ENCODE measurements at regions not wholly inside any gene's neighbourhood (a gene's known extent, or its start where the extent isn't known, plus 50 kb on each side); places are given as distances from the start of the nearest gene placed in this dataset.
A peak's percentile ranks its signal among the peaks of the same experiment; 100 is the strongest.

DNA sequence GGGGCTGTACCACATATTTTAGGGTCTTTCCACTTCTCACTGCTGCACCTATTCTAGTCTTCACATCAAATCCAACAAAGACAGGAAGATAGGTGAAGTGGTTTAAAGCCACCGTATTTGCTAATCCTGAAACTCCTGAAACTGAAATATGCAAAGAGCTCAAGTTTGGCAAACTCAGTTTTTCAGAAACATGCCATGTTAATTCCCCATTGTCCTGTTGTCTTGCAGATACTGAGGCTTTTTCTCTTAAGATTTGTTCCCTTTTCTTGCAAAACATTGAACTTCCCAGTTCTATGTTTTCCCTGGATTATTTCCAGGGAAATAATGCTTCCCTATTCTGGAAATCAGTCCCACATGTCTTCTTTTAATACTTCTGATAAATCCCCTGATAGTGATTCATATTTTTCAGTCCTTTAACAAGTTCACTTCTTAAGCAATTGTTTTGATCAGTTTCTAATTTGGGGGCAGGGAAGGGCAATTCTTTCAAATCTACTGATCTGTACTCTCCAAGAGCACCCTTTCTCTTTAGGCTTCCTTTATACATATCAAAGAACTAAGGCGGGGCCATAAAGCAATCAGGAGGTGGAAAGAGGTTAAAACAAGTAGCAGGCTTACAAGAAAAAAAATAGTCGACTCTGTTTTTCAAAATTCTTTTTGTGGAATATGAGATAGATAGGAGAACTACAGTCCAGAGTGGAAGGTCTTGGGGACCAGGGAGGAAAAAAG lies 648.5 kb downstream of the BNC2 start:
- Histone ChIP-seq H3K14ac (ENCODE audit: insufficient read depth, low read length) (no peak overlapping the region), H2BK120ac (ENCODE audit: low read depth, low read length, poor library complexity, severe bottlenecking) (no peak overlapping the region), H3K23ac (ENCODE audit: insufficient read length, low read depth, low read length) (no peak overlapping the region), H2AK5ac (ENCODE audit: insufficient read length, low read length) (no peak overlapping the region), H3K23me2 (ENCODE audit: insufficient read length, low read depth, low read length, poor library complexity, severe bottlenecking) (no peaks in the 10 kb centered on the region), H2AFZ (ENCODE audit: low read length) (no peak overlapping the region), H3K79me1 (ENCODE audit: insufficient read depth, low read depth, low read length, poor library complexity, severe bottlenecking) (no peaks in the 10 kb centered on the region), H4K91ac (ENCODE audit: insufficient read length, low read depth, low read length) (no peak overlapping the region), H3K9ac (ENCODE audit: extremely low read depth, insufficient read length, low read length) (no peak overlapping the region), H3K4ac (ENCODE audit: low read depth, low read length) (no peak overlapping the region), H4K5ac (ENCODE audit: insufficient read length, low read depth, low read length) (no peak overlapping the region), H3K9me3 (ENCODE audit: control insufficient read depth, low read depth, low read length) (no peaks in the 10 kb centered on the region), H3K4me2 (ENCODE audit: insufficient read depth, insufficient read length, low read length) (no peak overlapping the region), H3K79me2 (ENCODE audit: insufficient read depth, low read length) (no peaks in the 10 kb centered on the region), H2BK12ac (ENCODE audit: insufficient read length, low read depth, low read length) (no peak overlapping the region), H3T11ph (ENCODE audit: low read length) (no peak overlapping the region), H3K56ac (ENCODE audit: insufficient read length, low read depth, low read length) (no peak overlapping the region), H4K8ac (replicated peaks; ENCODE audit: insufficient read length, low read depth, low read length) (no peak overlapping the region), H3K4me1 (ENCODE audit: insufficient read depth, low read length) (peaks cover 2% of the 10 kb centered on the region; the same call in 1 of the 2 replicates), H2BK5ac (ENCODE audit: insufficient read length, low read length) (no peak overlapping the region), H4K20me1 (ENCODE audit: control insufficient read depth, insufficient read depth, insufficient read length) (no peaks in the 10 kb centered on the region), H3K27ac (ENCODE audit: insufficient read length, low read depth, low read length) (no peak overlapping the region), H3K27me3 (ENCODE audit: insufficient read depth, low read length) (no peaks in the 10 kb centered on the region), H2BK15ac (ENCODE audit: low read depth, low read length) (no peak overlapping the region), H3K18ac (ENCODE audit: insufficient read length, low read depth, low read length) (no peak overlapping the region), H2BK20ac (ENCODE audit: low read depth, low read length, poor library complexity, severe bottlenecking) (no peak overlapping the region)
- TF ChIP-seq, protein P1, sequence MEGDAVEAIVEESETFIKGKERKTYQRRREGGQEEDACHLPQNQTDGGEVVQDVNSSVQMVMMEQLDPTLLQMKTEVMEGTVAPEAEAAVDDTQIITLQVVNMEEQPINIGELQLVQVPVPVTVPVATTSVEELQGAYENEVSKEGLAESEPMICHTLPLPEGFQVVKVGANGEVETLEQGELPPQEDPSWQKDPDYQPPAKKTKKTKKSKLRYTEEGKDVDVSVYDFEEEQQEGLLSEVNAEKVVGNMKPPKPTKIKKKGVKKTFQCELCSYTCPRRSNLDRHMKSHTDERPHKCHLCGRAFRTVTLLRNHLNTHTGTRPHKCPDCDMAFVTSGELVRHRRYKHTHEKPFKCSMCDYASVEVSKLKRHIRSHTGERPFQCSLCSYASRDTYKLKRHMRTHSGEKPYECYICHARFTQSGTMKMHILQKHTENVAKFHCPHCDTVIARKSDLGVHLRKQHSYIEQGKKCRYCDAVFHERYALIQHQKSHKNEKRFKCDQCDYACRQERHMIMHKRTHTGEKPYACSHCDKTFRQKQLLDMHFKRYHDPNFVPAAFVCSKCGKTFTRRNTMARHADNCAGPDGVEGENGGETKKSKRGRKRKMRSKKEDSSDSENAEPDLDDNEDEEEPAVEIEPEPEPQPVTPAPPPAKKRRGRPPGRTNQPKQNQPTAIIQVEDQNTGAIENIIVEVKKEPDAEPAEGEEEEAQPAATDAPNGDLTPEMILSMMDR (conservative IDR thresholded peaks at IDR 0.05) = no peak
- DNase-seq = no peak
- no peaks in the 10 kb centered on the region for H3K36me3 Mint-ChIP-seq (ENCODE audit: insufficient read depth in 1 of 3, low read depth in 3 of 3)
- no peaks in the 10 kb centered on the region for H3K9me3 Mint-ChIP-seq
- peaks cover 30 to 37% of the 10 kb centered on the region in 2 experiments for H3K4me1 Mint-ChIP-seq
- no peak overlapping the region for H3K4me3 Mint-ChIP-seq
- WGBS (ENCODE audit: extremely low coverage, insufficient read length, low lambda C conversion rate) = no CpG with 5 or more reads among the region's 3 CpGs
- peak overlapping the region in 1 of 3 experiments; percentile 15; a peak in 2 of 7 replicates for H3K27ac Mint-ChIP-seq
- no peaks in the 10 kb centered on the region for H3K27me3 Mint-ChIP-seq (ENCODE audit: low read depth)
